Epithelial cell of prostate (primary cell): ENCODE measurements at regions not wholly inside any gene's neighbourhood (a gene's known extent, or its start where the extent isn't known, plus 50 kb on each side); places are given as distances from the start of the nearest gene placed in this dataset.

ENCODE experiments used
- DNase-seq: peaks from one replicate; pipeline ENCODE4 v3.0.0-alpha.2; 2011; ENCODE audit warnings: low read depth, low spot score
- H3K27ac ChIP-seq: fragments of 450-650 bp; 2 replicates; pipeline ENCODE4 v1.5.1; 2017; ENCODE audit warnings: mild to moderate bottlenecking

GRCh38 chr3:135458541-135459322 lies 506.8 kb upstream of the PPP2R3A start:
- H3K27ac ChIP-seq: no peak overlapping the region
- DNase-seq: no peak

DNA sequence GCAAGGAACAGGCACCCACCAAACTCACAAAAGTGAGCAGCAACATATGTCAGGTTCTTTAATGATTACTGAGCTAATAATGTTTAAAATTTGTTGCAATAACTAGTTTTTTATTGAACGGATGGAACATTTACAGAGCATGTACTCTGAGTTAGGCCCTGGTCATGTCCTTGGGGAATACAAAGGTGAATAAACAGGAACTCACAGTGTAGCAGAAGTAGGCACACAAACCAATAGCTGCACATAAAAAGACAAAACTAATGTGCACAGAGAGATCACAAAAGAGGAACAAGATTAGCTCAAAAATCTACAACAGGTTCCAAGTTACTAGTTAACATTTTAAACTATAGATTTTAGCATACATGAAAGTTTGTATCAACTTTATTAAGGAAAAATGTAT lies 505.3 kb upstream of the PPP2R3A start:
- H3K27ac ChIP-seq: no peak overlapping the region
- no peak for DNase-seq

DNA sequence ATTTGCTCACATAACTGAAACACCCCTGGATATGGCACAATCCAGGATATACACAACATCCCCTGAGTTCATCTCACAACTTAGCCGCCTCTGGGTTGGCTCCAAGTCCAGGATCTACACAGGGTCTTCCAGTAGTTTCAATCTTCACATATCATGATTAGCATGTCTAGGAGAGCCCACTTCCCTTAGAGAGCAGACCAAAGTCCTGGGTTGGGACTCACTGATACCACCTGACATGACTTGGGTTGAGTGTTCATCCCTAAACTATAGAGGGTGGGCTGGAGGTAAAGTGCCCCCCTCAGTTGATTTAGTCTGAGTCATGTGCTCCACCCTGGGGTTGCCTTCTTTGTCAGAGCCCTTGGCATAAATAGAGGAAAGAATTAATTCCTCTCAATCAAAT lies 493.6 kb upstream of the PPP2R3A start:
- DNase-seq: no peak

GRCh38 chr3:135473449-135473848 lies 492.1 kb upstream of the PPP2R3A start:
- H3K27ac ChIP-seq: no peak overlapping the region
- DNase-seq: no peak

More for the DNA sequence above, 493.6 kb upstream of the PPP2R3A start:
- no peak overlapping the region for H3K27ac ChIP-seq

DNA sequence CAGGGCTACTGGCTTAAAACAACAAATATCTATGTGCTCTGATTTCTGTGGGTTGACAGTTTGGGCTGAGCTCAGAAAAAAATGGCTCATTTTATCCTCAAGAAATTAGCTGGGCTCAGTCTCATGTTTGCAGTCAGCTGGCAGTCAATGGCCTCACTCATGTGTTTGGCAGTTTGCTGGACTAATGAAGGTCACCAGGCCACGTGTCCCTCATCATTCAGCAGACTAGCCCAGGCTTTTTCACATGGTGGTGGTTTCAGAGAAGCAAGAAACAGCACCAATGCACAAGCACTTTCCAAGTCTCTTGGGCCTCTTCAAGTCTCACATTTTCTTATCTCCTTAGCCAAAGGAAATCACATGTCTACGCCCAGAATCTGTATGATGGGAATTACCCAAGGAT lies 478.3 kb upstream of the PPP2R3A start:
- no peak for DNase-seq
- no peak overlapping the region for H3K27ac ChIP-seq

- DNase-seq: no peak
- no peak overlapping the region for H3K27ac ChIP-seq
Observed at GRCh38 chr3:135490219-135490915, 475.2 kb upstream of the PPP2R3A start.

- DNase-seq: no peak
Observed at GRCh38 chr3:135491491-135492205, 473.9 kb upstream of the PPP2R3A start.

GRCh38 chr3:135495891-135496290 lies 469.6 kb upstream of the PPP2R3A start:
- DNase-seq: no peak
- H3K27ac ChIP-seq: no peak overlapping the region

More at GRCh38 chr3:135491491-135492205, 473.9 kb upstream of the PPP2R3A start:
- H3K27ac ChIP-seq: no peak overlapping the region

- H3K27ac ChIP-seq: no peak overlapping the region
- DNase-seq: no peak
Observed at GRCh38 chr3:135497979-135498378, 467.5 kb upstream of the PPP2R3A start.

DNA sequence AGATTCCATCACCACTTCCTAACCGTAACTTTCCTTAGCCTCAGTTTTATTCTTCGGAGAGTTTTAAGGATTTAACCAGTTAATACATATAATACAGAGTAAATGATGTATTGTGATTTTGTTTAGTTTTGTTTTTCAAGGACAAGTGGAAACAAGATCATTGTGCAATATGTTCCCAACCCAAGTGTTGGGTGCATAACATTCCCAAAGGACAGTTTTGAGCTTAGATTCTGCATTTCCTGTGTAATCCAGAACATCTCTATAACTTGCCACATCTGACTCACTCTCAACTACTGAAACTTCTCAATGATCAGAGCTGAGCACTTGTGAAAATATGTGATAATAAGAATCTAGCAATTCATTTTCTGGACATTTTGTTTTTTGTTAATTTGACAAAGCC lies 466.1 kb upstream of the PPP2R3A start:
- DNase-seq: no peak
- no peak overlapping the region for H3K27ac ChIP-seq

DNA sequence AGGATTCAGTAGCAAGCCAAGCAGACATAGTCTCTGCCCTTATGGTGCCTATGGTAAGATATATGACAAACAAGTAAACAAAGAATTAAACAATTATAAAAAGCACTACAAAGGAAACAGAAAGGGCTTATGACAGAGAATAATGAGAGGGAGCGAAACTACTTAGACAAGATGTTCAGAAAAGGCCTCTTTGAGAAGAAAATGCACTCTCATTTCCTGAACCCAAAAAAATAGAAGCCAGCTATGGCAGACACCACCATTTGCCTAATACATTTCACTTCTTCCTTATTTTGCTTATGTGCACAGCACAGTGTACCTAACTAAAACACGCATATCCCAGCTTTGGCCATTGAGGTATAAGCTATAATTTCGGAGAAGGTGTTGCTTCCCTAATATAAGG lies 465.5 kb upstream of the PPP2R3A start:
- DNase-seq: no peak
- no peak overlapping the region for H3K27ac ChIP-seq

- no peak overlapping the region for H3K27ac ChIP-seq
- DNase-seq: no peak
Observed at GRCh38 chr3:135503065-135503759, 462.3 kb upstream of the PPP2R3A start.

DNA sequence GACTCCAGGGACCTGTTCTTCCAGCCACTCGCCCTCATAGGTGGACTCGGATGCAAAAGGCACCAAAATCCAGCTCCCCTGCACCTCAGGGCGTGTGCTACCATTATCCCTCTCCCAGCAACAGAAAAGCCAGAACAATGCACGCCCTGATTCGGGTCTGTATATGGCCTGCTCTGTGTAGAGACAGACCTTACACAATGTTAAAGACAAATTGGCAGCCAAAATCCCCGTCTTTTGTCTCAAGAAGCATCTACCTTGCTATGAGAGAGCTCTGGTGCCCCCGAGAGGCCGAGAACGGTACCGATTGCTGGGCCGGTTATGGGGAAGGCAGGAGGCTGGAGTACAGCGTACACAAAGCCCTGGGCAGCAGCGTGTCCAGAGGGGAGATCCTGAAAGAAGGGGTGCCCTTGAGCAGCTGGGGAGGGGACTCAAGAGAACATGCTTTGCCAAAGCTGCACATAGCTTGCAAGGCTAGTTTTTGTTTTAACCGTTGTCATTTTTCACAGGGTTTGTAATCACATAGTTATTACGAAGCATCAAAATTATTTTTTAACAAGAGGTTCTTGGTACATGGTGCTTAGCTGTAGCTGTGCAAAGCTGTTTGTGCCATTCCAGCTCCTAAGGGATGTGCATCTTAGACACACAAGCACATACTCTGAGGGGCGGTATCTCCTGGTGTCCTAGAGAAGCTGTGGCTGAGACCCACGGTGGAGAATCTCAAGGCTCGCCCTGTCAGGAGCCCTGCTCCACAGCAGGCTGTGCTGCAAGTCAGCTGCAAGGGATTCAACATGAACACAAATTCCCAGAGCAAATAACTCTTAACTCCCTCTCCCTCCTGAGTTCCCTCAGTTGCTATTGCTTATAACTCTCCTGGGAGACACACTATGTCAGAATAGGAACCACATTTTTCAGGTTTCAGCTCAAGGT lies 461.5 kb upstream of the PPP2R3A start:
- DNase-seq: no peak
- no peak overlapping the region for H3K27ac ChIP-seq

GRCh38 chr3:135513106-135514059 lies 452.1 kb upstream of the PPP2R3A start:
- H3K27ac ChIP-seq: peak overlapping the region; percentile 81
- DNase-seq: peak; percentile 43

DNA sequence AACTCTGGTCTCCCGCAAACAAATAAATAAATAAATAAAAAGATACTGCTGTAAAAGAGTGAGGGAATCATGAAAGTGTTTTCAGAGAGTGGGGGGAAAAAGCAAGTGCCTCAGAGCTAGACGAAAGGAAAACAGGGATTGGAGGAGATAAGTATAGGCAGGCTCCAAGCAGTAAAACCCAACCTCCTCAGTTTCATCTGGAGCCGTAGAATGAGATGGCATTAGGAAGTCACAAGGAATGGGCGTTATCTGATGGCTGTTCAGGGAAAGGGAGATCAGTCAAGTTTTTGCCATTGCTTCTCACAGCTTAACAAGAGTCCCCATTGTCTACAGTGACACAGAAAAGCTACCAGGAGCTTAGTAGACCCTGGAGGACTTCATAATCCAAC lies 451.5 kb upstream of the PPP2R3A start:
- DNase-seq: no peak
- H3K27ac ChIP-seq: peak overlapping the region; percentile 81

DNA sequence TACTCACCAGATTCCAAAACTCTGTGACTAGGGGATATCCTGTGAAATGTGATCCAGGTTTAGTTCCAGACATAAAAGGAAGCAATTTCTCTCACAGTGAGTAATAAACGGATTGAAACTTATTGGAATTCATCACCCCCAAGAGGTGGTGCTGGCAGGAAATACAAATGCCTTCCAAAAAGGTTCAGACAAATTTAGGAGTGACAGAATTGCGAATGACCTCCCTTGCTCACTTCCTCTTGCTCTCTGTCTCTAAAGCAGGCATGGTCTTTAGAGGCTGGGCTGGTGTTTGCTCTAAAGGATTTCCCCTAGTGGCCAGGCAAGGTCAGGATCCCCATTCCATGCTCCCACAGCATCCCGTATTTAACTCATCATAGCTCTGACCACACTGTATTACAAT lies 449.4 kb upstream of the PPP2R3A start:
- peak overlapping the region; percentile 47 for H3K27ac ChIP-seq
- DNase-seq: no peak

DNA sequence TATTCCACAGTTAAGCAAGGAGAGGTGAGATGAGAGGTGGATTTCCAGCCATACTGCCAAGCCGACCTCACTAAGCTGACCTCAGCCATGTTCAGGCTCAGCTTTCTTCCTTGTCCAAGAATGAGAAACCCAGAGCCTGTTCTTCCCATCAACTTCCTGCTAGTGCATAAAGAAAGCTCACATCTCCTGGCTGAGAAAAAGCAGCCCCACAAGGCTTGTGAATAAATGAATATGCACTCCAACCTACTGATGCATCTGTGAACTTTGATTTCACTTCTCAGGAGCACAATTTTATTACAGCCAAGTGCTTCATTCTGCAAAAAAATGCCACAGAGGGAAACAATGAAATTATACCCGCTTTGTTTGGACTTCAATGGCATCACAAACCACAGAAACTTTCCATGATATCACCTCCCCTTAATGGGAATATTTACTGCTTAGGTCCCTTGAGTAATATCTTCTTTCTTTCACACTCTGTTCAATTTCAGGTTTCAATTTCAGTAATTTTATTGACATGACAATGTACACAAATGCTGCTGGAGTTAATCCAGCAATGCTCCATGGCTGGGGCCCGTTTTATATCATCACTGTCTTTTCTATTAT lies 437.0 kb upstream of the PPP2R3A start:
- DNase-seq: no peak
- no peak overlapping the region for H3K27ac ChIP-seq

- DNase-seq: no peak
Observed at GRCh38 chr3:135532021-135532420, 433.5 kb upstream of the PPP2R3A start.

More at GRCh38 chr3:135532021-135532420, 433.5 kb upstream of the PPP2R3A start:
- H3K27ac ChIP-seq: no peak overlapping the region
